ENCODE measurements at regions not wholly inside any gene's neighbourhood (a gene's known extent, or its start where the extent isn't known, plus 50 kb on each side); places are given as distances from the start of the nearest gene placed in this dataset.

- DNase-seq (ENCODE audit: low read depth in 2 of 2): no peak
These were observed 588.4 kb downstream of the METTL15 start for GRCh38 chr11:28696591-28696990.

GRCh38 chr11:28690746-28691145 is 582.6 kb downstream of the METTL15 start:
- peak in 1 of 2 experiments; percentile 38 for DNase-seq (ENCODE audit: low read depth in 2 of 2)

- no peak for DNase-seq (ENCODE audit: low read depth in 2 of 2)
These were observed 575.9 kb downstream of the METTL15 start for GRCh38 chr11:28684011-28684586.

GRCh38 chr11:28679795-28680468 is 571.7 kb downstream of the METTL15 start:
- no peak for DNase-seq (ENCODE audit: low read depth in 2 of 2)

- no peak for DNase-seq (ENCODE audit: low read depth in 2 of 2)
These were observed 569.5 kb downstream of the METTL15 start for GRCh38 chr11:28677721-28678120.

- DNase-seq (ENCODE audit: low read depth in 2 of 2): no peak
These were observed 567.0 kb downstream of the METTL15 start for GRCh38 chr11:28675183-28675582.

GRCh38 chr11:28674433-28675103 is 566.4 kb downstream of the METTL15 start:
- peak; percentile 92 to 94 for DNase-seq (ENCODE audit: low read depth in 2 of 2)

- peak; percentile 46 to 59 for DNase-seq (ENCODE audit: low read depth in 2 of 2)
These were observed 565.7 kb downstream of the METTL15 start for GRCh38 chr11:28673691-28674432.

GRCh38 chr11:28671274-28671673 is 563.1 kb downstream of the METTL15 start:
- DNase-seq (ENCODE audit: low read depth in 2 of 2): no peak

- DNase-seq (ENCODE audit: low read depth in 2 of 2): peak; percentile 79 to 80
These were observed 558.4 kb downstream of the METTL15 start for GRCh38 chr11:28666632-28667031.

- no peak for DNase-seq (ENCODE audit: low read depth in 2 of 2)
These were observed 551.6 kb downstream of the METTL15 start for GRCh38 chr11:28659716-28660348.

GRCh38 chr11:28657378-28658030 is 549.3 kb downstream of the METTL15 start:
- no peak for DNase-seq (ENCODE audit: low read depth in 2 of 2)

GRCh38 chr11:28654191-28654590 is 546.0 kb downstream of the METTL15 start:
- no peak for DNase-seq (ENCODE audit: low read depth in 2 of 2)

- DNase-seq (ENCODE audit: low read depth in 2 of 2): no peak
These were observed 541.7 kb downstream of the METTL15 start for GRCh38 chr11:28649922-28650321.

GRCh38 chr11:28636566-28636965 is 528.4 kb downstream of the METTL15 start:
- DNase-seq (ENCODE audit: low read depth in 2 of 2): no peak

- no peak for DNase-seq (ENCODE audit: low read depth in 2 of 2)
These were observed 527.8 kb downstream of the METTL15 start for GRCh38 chr11:28636033-28636432.

GRCh38 chr11:28632338-28632737 is 524.1 kb downstream of the METTL15 start:
- DNase-seq (ENCODE audit: low read depth in 2 of 2): no peak

GRCh38 chr11:28631148-28631547 is 523.0 kb downstream of the METTL15 start:
- no peak for DNase-seq (ENCODE audit: low read depth in 2 of 2)

- no peak for DNase-seq (ENCODE audit: low read depth in 2 of 2)
These were observed 521.0 kb downstream of the METTL15 start for GRCh38 chr11:28629235-28629634.

GRCh38 chr11:28628412-28628811 is 520.2 kb downstream of the METTL15 start:
- no peak for DNase-seq (ENCODE audit: low read depth in 2 of 2)

GRCh38 chr11:28627690-28628255 is 519.6 kb downstream of the METTL15 start:
- DNase-seq (ENCODE audit: low read depth in 2 of 2): no peak
